Esophagus squamous epithelium (tissue), 4 donors: ENCODE measurements at regions not wholly inside any gene's neighbourhood (a gene's known extent, or its start where the extent isn't known, plus 50 kb on each side); places are given as distances from the start of the nearest gene placed in this dataset.

Experiments used
- CTCF ChIP-seq, 6 experiments: fragments of 450-650 bp in 4 of 6; fragments of 200-600 bp in 2 of 6; sonication (generic) in 2 of 6; IDR thresholded peaks; one replicate each; pipeline ENCODE4 v1.5.1; 2016 to 2019; ENCODE audit warnings: antibody characterized with exemption in 6 of 6, mild to moderate bottlenecking in 4 of 6, moderate library complexity in 4 of 6
- POLR2A ChIP-seq, 4 donors: fragments of 450-650 bp; IDR thresholded peaks; one replicate each; pipeline ENCODE4 v1.6.1; 2017; ENCODE audit warnings: antibody characterized with exemption in 4 of 4, mild to moderate bottlenecking in 4 of 4, moderate library complexity in 3 of 4

GRCh38 chr6:119760046-119760445 lies 410.5 kb upstream of the MAN1A1 start:
- TF ChIP-seq CTCF (IDR thresholded peaks at IDR 0.05): no peak
- no peak for TF ChIP-seq POLR2A (IDR thresholded peaks at IDR 0.05)
